ENCODE measurements at regions not wholly inside any gene's neighbourhood (a gene's known extent, or its start where the extent isn't known, plus 50 kb on each side); places are given as distances from the start of the nearest gene placed in this dataset.

GRCh38 chr1:218516526-218516925, 171.4 kb downstream of the TGFB2 start:
- no peak for TF ChIP-seq POLR2A (IDR thresholded peaks at IDR 0.05; ENCODE audit: low read depth, low read length)
- TF ChIP-seq SPI1 (IDR thresholded peaks at IDR 0.05; ENCODE audit: low read depth, low read length): no peak
- no peak for TF ChIP-seq POLR2AphosphoS5 (IDR thresholded peaks at IDR 0.05; ENCODE audit: low read depth, low read length)
- no peak for TF ChIP-seq TAF1 (IDR thresholded peaks at IDR 0.05; ENCODE audit: low read depth, low read length)
- TF ChIP-seq POU2F2 (IDR thresholded peaks at IDR 0.05; ENCODE audit: low read depth, low read length): no peak
- no peak for TF ChIP-seq PAX5 (IDR thresholded peaks at IDR 0.05; ENCODE audit: insufficient read depth, low read length, severe bottlenecking)
